CD4-positive, alpha-beta T cell treated with Interleukin-2 at 100 ng/mL for 4 hours (primary cell): ENCODE measurements at regions not wholly inside any gene's neighbourhood (a gene's known extent, or its start where the extent isn't known, plus 50 kb on each side); places are given as distances from the start of the nearest gene placed in this dataset.

Experiments
- DNase-seq: peaks from one replicate; pipeline ENCODE4 v3.0.0-alpha.2; 2020; ENCODE audit warnings: low spot score

GRCh38 chr14:71467361-71467811, 464.8 kb upstream of the RGS6 start:
- DNase-seq: no peak

- no peak for DNase-seq
Observed at GRCh38 chr14:71468701-71469100, 463.5 kb upstream of the RGS6 start.

DNA sequence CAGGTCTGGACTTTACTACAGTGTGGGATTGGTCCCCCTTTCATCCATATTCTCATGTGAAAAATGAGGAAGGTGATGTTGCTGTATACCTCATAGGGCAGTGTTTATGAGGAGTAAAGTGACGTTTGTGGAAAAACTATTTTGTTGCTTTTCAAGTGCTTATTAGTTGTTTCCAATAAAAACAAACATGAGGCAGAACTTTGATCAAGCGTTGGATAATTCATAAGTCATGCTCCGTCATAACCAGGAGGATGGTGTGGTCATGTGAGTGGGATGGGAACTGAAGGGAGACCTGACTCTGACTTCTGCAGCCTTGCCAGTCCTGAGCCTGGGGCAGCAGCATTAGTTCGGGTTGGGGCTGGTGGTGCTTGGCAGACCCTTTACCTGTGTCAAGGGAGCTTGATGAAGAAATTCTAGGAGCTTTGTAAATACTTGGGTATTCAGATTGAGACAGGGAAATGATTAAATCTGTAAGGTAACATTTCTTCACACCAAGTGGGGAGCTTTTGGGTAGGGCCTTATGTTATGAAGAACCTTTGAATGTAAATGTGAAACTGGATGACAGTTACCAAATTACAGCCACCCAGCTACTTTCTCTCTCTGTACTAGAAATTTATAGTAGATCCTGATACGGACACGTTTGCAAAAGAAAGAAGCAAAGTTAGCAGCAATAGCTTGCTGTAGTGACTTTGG, 462.4 kb upstream of the RGS6 start:
- no peak for DNase-seq

GRCh38 chr14:71471634-71472355, 460.4 kb upstream of the RGS6 start:
- DNase-seq: no peak

- no peak for DNase-seq
Observed at GRCh38 chr14:71472356-71473340, 459.6 kb upstream of the RGS6 start.

DNA sequence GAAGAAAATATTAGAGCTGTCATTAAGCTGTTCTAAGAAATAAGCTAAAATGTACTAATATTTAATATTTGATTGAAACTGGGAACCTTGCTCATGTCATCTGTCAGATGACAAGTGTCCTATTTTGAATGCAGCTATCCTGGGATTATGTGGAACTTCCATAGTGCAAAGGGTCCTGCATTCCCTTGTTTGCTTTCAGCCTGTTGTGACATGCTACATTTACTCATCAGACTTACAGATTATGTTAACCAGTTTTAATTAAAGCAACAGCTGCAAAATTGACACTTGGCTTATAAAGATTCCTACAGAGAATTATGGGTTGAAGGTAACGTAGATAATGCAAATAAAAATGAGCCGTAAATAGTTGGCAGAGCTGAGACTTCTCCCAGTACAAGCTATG, 458.4 kb upstream of the RGS6 start:
- DNase-seq: no peak

GRCh38 chr14:71474301-71475265, 457.6 kb upstream of the RGS6 start:
- no peak for DNase-seq

- no peak for DNase-seq
Observed at GRCh38 chr14:71475916-71476315, 456.3 kb upstream of the RGS6 start.

DNA sequence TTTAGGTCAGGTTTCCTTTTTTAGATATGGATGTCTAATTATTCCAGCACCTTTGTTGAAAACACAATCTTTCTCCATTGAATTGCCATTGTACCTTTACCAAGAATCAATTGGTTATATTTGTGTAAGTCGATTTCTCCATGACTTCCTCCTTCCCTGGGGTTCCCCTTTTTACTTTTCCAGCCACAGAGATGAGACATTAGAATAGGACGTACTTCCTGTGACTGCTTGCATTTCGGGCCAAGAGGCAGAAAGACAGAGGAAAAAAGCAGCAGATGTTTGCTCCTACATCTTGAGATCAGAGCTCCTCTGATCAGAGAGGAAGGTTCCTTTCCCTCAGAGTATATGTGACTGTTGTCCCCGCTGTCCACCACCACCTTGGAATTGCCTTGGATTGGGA, 453.7 kb upstream of the RGS6 start:
- DNase-seq: no peak

- DNase-seq: no peak
Observed at GRCh38 chr14:71481021-71481654, 451.1 kb upstream of the RGS6 start.

- DNase-seq: no peak
Observed at GRCh38 chr14:71482671-71483070, 449.6 kb upstream of the RGS6 start.

DNA sequence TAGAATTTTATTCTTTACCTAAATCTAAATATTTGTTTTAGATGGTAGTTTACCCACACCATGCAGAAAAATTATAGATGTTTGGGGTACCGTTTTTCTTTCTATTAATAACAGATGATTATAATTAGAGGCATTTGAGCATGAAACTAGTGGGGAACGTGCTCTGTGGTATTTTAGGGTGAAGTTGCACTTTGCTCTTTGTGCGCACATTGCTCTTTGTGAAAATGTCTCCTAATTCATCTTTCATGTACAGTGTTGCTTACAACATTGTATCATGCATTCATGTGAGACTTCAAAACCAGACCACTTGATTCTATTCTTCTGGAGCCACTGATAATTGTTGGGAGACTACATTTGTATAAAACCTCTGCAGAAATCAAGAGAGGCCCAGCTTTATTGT, 449.1 kb upstream of the RGS6 start:
- DNase-seq: no peak

- DNase-seq: no peak
Observed at GRCh38 chr14:71485833-71486232, 446.4 kb upstream of the RGS6 start.

- DNase-seq: no peak
Observed at GRCh38 chr14:71486279-71486678, 445.9 kb upstream of the RGS6 start.

DNA sequence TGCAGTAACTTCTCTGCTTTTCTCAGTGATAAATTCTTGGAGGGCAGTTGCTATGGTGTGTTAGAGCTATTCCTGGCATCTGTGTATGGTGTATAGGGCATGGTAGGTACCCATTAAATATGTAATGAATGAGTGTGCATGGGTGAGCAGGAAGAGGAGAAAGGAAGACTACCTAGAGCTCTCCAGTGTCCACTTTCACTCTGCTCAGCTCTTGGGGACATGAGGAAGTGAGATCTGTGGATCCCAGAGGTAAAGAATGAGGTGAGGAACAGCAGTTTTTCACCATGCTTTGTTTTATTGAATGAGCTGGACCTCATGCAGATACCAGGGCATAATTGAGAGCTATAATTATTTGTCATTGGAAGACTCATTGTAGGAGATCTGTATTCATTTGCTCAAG, 444.8 kb upstream of the RGS6 start:
- DNase-seq: no peak

GRCh38 chr14:71487941-71488340, 444.3 kb upstream of the RGS6 start:
- DNase-seq: peak; percentile 8

DNA sequence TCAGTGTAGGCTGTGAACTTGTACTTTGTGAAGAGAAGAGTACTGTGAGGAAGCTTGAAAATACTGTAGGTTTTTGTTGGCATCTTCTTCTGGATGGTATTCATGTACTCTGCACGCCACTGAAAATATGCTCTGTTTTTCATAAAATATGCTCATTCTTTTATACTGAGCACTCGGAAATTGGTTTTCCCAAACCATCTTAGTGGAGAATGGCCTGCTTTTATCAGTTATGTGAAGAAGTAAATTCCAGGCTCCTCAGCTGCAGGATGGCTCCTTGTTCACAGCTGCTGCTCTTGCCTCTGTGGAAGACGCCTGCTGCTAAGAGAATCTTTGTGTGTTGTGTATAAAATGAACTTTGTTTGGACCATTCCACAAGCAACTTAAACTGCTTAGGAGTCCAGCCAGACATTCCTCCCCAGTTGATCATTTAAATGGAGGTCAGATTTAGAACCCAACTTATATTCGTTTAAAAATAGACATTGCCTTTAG, 443.5 kb upstream of the RGS6 start:
- DNase-seq: no peak

GRCh38 chr14:71489742-71490141, 442.5 kb upstream of the RGS6 start:
- DNase-seq: no peak

- DNase-seq: no peak
Observed at GRCh38 chr14:71491931-71492330, 440.3 kb upstream of the RGS6 start.

DNA sequence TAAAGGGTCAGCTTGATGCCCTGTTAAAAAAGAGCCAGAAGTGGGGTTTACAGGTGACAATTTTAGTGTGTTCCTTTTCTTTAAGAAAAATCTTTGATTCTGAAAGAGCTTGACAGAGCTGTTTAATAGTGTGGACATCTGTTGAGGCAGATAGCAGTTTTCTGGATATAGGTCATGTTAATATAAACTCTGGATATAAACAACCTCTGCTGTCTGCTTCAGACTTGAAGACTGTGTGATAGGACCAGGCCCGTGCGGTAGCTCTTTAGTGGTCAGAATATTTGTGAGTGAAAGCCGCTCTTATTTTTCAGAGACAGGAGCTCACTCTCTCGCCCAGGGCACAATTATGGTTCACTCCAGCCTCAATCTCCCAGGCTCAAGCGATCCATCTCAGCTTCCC, 439.9 kb upstream of the RGS6 start:
- DNase-seq: no peak

GRCh38 chr14:71497645-71498086, 434.6 kb upstream of the RGS6 start:
- DNase-seq: no peak
